Esophagus squamous epithelium (tissue), 5 donors: ENCODE measurements at regions not wholly inside any gene's neighbourhood (a gene's known extent, or its start where the extent isn't known, plus 50 kb on each side); places are given as distances from the start of the nearest gene placed in this dataset.

Experiments used
- DNase-seq: peaks from one replicate; lab custom pipeline; 2025; lab: John Stamatoyannopoulos, UW
- H3K27ac ChIP-seq, 4 donors: fragments of 200-600 bp; sonication (generic); one replicate each; pipeline ENCODE4 v1.5.1; 2016 to 2019; ENCODE audit warnings: mild to moderate bottlenecking in 1 of 4
- H3K27me3 ChIP-seq, 4 donors: fragments of 200-600 bp; sonication (generic); 1 replicate in 3 of 4; 2 replicates in 1 of 4; pipeline versions ENCODE4 v1.5.1 to v1.6.0; 2017 to 2021; ENCODE audit warnings: antibody characterized with exemption in 1 of 4
- H3K36me3 ChIP-seq, 3 donors: fragments of 200-600 bp; sonication (generic); one replicate each; pipeline ENCODE4 v1.5.1; 2016 to 2019
- H3K4me1 ChIP-seq, 3 donors: fragments of 200-600 bp; sonication (generic); one replicate each; pipeline ENCODE4 v1.5.1; 2017 to 2019
- H3K4me3 ChIP-seq, 4 donors: fragments of 200-600 bp; sonication (generic); 1 replicate in 3 of 4; 2 replicates in 1 of 4; pipeline ENCODE4 v1.5.1; 2016 to 2019; ENCODE audit warnings: mild to moderate bottlenecking in 2 of 4, moderate library complexity in 1 of 4
- H3K9me3 ChIP-seq, 3 donors: fragments of 200-600 bp; sonication (generic); one replicate each; pipeline ENCODE4 v1.5.1; 2016 to 2019
- POLR2A ChIP-seq, 4 donors: fragments of 450-650 bp; IDR thresholded peaks; one replicate each; pipeline ENCODE4 v1.6.1; 2017; ENCODE audit warnings: antibody characterized with exemption in 4 of 4, mild to moderate bottlenecking in 4 of 4, moderate library complexity in 3 of 4
- WGBS, 2 donors: methylation state at CpG; one replicate each; pipeline ENCODE4 v1.1.5; 2018; 5-methylcytosine and 5-hydroxymethylcytosine counted together
- intact Hi-C: fragments of 100-400 bp; cut with DNase I; formaldehyde crosslinking; loops from one replicate; pipeline ENCODE4 v1.15.0; 2022
- TF ChIP-seq, protein P1 (sequence below), 6 experiments: fragments of 450-650 bp in 4 of 6; fragments of 200-600 bp in 2 of 6; sonication (generic) in 2 of 6; IDR thresholded peaks; one replicate each; pipeline ENCODE4 v1.5.1; 2016 to 2019; ENCODE audit warnings: antibody characterized with exemption in 6 of 6, mild to moderate bottlenecking in 4 of 6, moderate library complexity in 4 of 6
- donor health status: DM: yes; HTN: yes; CAD: no.

GRCh38 chr4:108219998-108220397, 51.3 kb upstream of the LEF1 start:
- no peak for TF ChIP-seq POLR2A (IDR thresholded peaks at IDR 0.05)
- TF ChIP-seq, protein P1, sequence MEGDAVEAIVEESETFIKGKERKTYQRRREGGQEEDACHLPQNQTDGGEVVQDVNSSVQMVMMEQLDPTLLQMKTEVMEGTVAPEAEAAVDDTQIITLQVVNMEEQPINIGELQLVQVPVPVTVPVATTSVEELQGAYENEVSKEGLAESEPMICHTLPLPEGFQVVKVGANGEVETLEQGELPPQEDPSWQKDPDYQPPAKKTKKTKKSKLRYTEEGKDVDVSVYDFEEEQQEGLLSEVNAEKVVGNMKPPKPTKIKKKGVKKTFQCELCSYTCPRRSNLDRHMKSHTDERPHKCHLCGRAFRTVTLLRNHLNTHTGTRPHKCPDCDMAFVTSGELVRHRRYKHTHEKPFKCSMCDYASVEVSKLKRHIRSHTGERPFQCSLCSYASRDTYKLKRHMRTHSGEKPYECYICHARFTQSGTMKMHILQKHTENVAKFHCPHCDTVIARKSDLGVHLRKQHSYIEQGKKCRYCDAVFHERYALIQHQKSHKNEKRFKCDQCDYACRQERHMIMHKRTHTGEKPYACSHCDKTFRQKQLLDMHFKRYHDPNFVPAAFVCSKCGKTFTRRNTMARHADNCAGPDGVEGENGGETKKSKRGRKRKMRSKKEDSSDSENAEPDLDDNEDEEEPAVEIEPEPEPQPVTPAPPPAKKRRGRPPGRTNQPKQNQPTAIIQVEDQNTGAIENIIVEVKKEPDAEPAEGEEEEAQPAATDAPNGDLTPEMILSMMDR (IDR thresholded peaks at IDR 0.05), result no peak
- 90 to 92% methylated on average over 5 of the region's 5 CpGs for WGBS, 2 donors
- no peak overlapping the region for H3K27ac ChIP-seq
- H3K4me1 ChIP-seq, result no peaks in the 10 kb centered on the region
- H3K9me3 ChIP-seq, result no peaks in the 10 kb centered on the region
- DNase-seq, result no peak
- H3K4me3 ChIP-seq, result no peak overlapping the region
- no peaks in the 10 kb centered on the region for H3K27me3 ChIP-seq
- no peaks in the 10 kb centered on the region for H3K36me3 ChIP-seq
- intact Hi-C loops, result no loop called here
